ENCODE measurements at regions not wholly inside any gene's neighbourhood (a gene's known extent, or its start where the extent isn't known, plus 50 kb on each side); places are given as distances from the start of the nearest gene placed in this dataset.

- Histone ChIP-seq H3K9me3 (ENCODE audit: control extremely low read depth in 1 of 3, control insufficient read depth in 2 of 3, insufficient read depth in 1 of 3, low read length in 2 of 3) (peaks cover 0 to 3% (median 0%) of the 10 kb centered on the region in 3 donors), H3K79me2 (ENCODE audit: control insufficient read depth, insufficient read depth, low read length) (no peaks in the 10 kb centered on the region), H3K27ac (ENCODE audit: low read length in 2 of 2) (no peak overlapping the region), H3K4me3 (ENCODE audit: control extremely low read depth in 1 of 5, extremely low read depth in 1 of 5, insufficient read depth in 1 of 5, low read depth in 2 of 5, low read length in 4 of 5) (no peak overlapping the region), H3K4me1 (ENCODE audit: control insufficient read depth in 2 of 2, insufficient read depth in 2 of 2, low read length in 2 of 2) (no peaks in the 10 kb centered on the region), H4K20me1 (ENCODE audit: control insufficient read depth, insufficient read depth, low read length, poor library complexity, severe bottlenecking) (no peaks in the 10 kb centered on the region), H2AFZ (ENCODE audit: insufficient read depth, low read depth, low read length, poor library complexity, severe bottlenecking) (no peak overlapping the region), H3K27me3 (replicated peaks in 1 of 4; ENCODE audit: control extremely low read depth in 1 of 4, control insufficient read depth in 3 of 4, insufficient read depth in 4 of 4, low read length in 3 of 4) (no peaks in the 10 kb centered on the region), H3K9ac (ENCODE audit: low read length) (no peak overlapping the region), H3K36me3 (replicated peaks in 1 of 2; ENCODE audit: control extremely low read depth in 1 of 2, control insufficient read depth in 1 of 2, extremely low read depth in 1 of 2, insufficient read depth in 2 of 2, low read length in 1 of 2) (no peaks in the 10 kb centered on the region), H3K4me2 (replicated peaks; ENCODE audit: low read depth, low read length, poor library complexity, severe bottlenecking) (no peak overlapping the region)
- no peak for DNase-seq
- H3K4me1 Mint-ChIP-seq: no peaks in the 10 kb centered on the region
- H3K27me3 Mint-ChIP-seq: peaks cover 5% of the 10 kb centered on the region
- intact Hi-C loops (cut with micrococcal nuclease): no loop called here
- H3K27ac Mint-ChIP-seq: no peak overlapping the region
- ChIA-PET CTCF (no interaction called here), POLR2A (no interaction called here)
- no peak for TF ChIP-seq EZH2 (IDR thresholded peaks at IDR 0.05; ENCODE audit: borderline replicate concordance, insufficient read depth, low read depth, low read length, poor library complexity, severe bottlenecking)
- TF ChIP-seq, protein P1, sequence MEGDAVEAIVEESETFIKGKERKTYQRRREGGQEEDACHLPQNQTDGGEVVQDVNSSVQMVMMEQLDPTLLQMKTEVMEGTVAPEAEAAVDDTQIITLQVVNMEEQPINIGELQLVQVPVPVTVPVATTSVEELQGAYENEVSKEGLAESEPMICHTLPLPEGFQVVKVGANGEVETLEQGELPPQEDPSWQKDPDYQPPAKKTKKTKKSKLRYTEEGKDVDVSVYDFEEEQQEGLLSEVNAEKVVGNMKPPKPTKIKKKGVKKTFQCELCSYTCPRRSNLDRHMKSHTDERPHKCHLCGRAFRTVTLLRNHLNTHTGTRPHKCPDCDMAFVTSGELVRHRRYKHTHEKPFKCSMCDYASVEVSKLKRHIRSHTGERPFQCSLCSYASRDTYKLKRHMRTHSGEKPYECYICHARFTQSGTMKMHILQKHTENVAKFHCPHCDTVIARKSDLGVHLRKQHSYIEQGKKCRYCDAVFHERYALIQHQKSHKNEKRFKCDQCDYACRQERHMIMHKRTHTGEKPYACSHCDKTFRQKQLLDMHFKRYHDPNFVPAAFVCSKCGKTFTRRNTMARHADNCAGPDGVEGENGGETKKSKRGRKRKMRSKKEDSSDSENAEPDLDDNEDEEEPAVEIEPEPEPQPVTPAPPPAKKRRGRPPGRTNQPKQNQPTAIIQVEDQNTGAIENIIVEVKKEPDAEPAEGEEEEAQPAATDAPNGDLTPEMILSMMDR (IDR thresholded peaks at IDR 0.05): no peak
- peaks cover 6% of the 10 kb centered on the region for H3K9me3 Mint-ChIP-seq (ENCODE audit: insufficient read depth)
- no peak overlapping the region for H3K4me3 Mint-ChIP-seq
- ATAC-seq (ENCODE audit: low read depth): no peak
Observed at GRCh38 chr2:19600506-19600905, 242.1 kb upstream of the OSR1 start.

GRCh38 chr2:19598971-19599370 is 240.5 kb upstream of the OSR1 start:
- H3K27ac Mint-ChIP-seq: no peak overlapping the region
- H3K4me1 ChIP-seq (ENCODE audit: control insufficient read depth in 2 of 2, insufficient read depth in 2 of 2, low read length in 2 of 2): no peaks in the 10 kb centered on the region
- no peak overlapping the region for H3K4me2 ChIP-seq (replicated peaks; ENCODE audit: low read depth, low read length, poor library complexity, severe bottlenecking)
- H3K4me3 Mint-ChIP-seq: no peak overlapping the region
- TF ChIP-seq, protein P1 (IDR thresholded peaks at IDR 0.05): no peak
- TF ChIP-seq EZH2 (IDR thresholded peaks at IDR 0.05; ENCODE audit: borderline replicate concordance, insufficient read depth, low read depth, low read length, poor library complexity, severe bottlenecking): no peak
- DNase-seq: no peak
- no peaks in the 10 kb centered on the region for H3K4me1 Mint-ChIP-seq
- H3K79me2 ChIP-seq (ENCODE audit: control insufficient read depth, insufficient read depth, low read length): no peaks in the 10 kb centered on the region
- 67% methylated on average over 1 of the region's 3 CpGs for WGBS (ENCODE audit: insufficient coverage)
- intact Hi-C loops (cut with micrococcal nuclease): no loop called here
- no peak overlapping the region for H3K4me3 ChIP-seq (ENCODE audit: control extremely low read depth in 1 of 5, extremely low read depth in 1 of 5, insufficient read depth in 1 of 5, low read depth in 2 of 5, low read length in 4 of 5)
- CTCF ChIA-PET: no interaction called here
- no peaks in the 10 kb centered on the region for H3K27me3 ChIP-seq (replicated peaks in 1 of 4; ENCODE audit: control extremely low read depth in 1 of 4, control insufficient read depth in 3 of 4, insufficient read depth in 4 of 4, low read length in 3 of 4)
- peaks cover 0 to 3% (median 0%) of the 10 kb centered on the region in 3 donors for H3K9me3 ChIP-seq (ENCODE audit: control extremely low read depth in 1 of 3, control insufficient read depth in 2 of 3, insufficient read depth in 1 of 3, low read length in 2 of 3)
- H3K9ac ChIP-seq (ENCODE audit: low read length): no peak overlapping the region
- H2AFZ ChIP-seq (ENCODE audit: insufficient read depth, low read depth, low read length, poor library complexity, severe bottlenecking): no peak overlapping the region
- H4K20me1 ChIP-seq (ENCODE audit: control insufficient read depth, insufficient read depth, low read length, poor library complexity, severe bottlenecking): no peaks in the 10 kb centered on the region
- no peak overlapping the region for H3K27ac ChIP-seq (ENCODE audit: low read length in 2 of 2)
- POLR2A ChIA-PET: no interaction called here
- H3K36me3 ChIP-seq (replicated peaks in 1 of 2; ENCODE audit: control extremely low read depth in 1 of 2, control insufficient read depth in 1 of 2, extremely low read depth in 1 of 2, insufficient read depth in 2 of 2, low read length in 1 of 2): no peaks in the 10 kb centered on the region
- no peak for ATAC-seq (ENCODE audit: low read depth)
- peaks cover 3% of the 10 kb centered on the region for H3K9me3 Mint-ChIP-seq (ENCODE audit: insufficient read depth)
- H3K27me3 Mint-ChIP-seq: peaks cover 5% of the 10 kb centered on the region

All from B cell (primary cell).